ENCODE measurements at regions not wholly inside any gene's neighbourhood (a gene's known extent, or its start where the extent isn't known, plus 50 kb on each side); places are given as distances from the start of the nearest gene placed in this dataset.

- intact Hi-C loops (cut with micrococcal nuclease) = no loop called here
Measured at GRCh38 chr5:6026766-6027406, 351.5 kb downstream of the MED10 start.

- intact Hi-C loops (cut with micrococcal nuclease) = no loop called here
Measured at GRCh38 chr5:6019612-6020011, 358.7 kb downstream of the MED10 start.

GRCh38 chr5:6013506-6013905 is 364.8 kb downstream of the MED10 start:
- intact Hi-C loops (cut with micrococcal nuclease) = no loop called here

- intact Hi-C loops (cut with micrococcal nuclease) = no loop called here
Measured at GRCh38 chr5:6011199-6011598, 367.1 kb downstream of the MED10 start.

- intact Hi-C loops (cut with micrococcal nuclease) = no loop called here
Measured at GRCh38 chr5:6006838-6007314, 371.5 kb downstream of the MED10 start.

GRCh38 chr5:6003040-6003825 is 375.1 kb downstream of the MED10 start:
- intact Hi-C loops (cut with micrococcal nuclease) = no loop called here

GRCh38 chr5:6000867-6001266 is 377.5 kb downstream of the MED10 start:
- intact Hi-C loops (cut with micrococcal nuclease) = no loop called here

- intact Hi-C loops (cut with micrococcal nuclease) = no loop called here
Measured at GRCh38 chr5:5995819-5996218, 382.5 kb downstream of the MED10 start.

- intact Hi-C loops (cut with micrococcal nuclease) = no loop called here
Measured at GRCh38 chr5:5986492-5987178, 391.7 kb downstream of the MED10 start.

GRCh38 chr5:5985332-5985731 is 393.0 kb downstream of the MED10 start:
- intact Hi-C loops (cut with micrococcal nuclease) = no loop called here

- intact Hi-C loops (cut with micrococcal nuclease) = no loop called here
Measured at GRCh38 chr5:5983261-5983980, 394.9 kb downstream of the MED10 start.

GRCh38 chr5:5981562-5981961 is 396.8 kb downstream of the MED10 start:
- intact Hi-C loops (cut with micrococcal nuclease) = no loop called here

GRCh38 chr5:5980538-5980895 is 397.8 kb downstream of the MED10 start:
- intact Hi-C loops (cut with micrococcal nuclease) = no loop called here

- intact Hi-C loops (cut with micrococcal nuclease) = no loop called here
Measured at GRCh38 chr5:5979761-5980537, 398.4 kb downstream of the MED10 start.

GRCh38 chr5:5979377-5979760 is 399.0 kb downstream of the MED10 start:
- intact Hi-C loops (cut with micrococcal nuclease) = no loop called here

GRCh38 chr5:5978501-5979376 is 399.6 kb downstream of the MED10 start:
- intact Hi-C loops (cut with micrococcal nuclease) = no loop called here

- intact Hi-C loops (cut with micrococcal nuclease) = no loop called here
Measured at GRCh38 chr5:5971203-5971602, 407.1 kb downstream of the MED10 start.

GRCh38 chr5:5969942-5970483 is 408.3 kb downstream of the MED10 start:
- intact Hi-C loops (cut with micrococcal nuclease) = no loop called here

GRCh38 chr5:5968981-5969380 is 409.4 kb downstream of the MED10 start:
- intact Hi-C loops (cut with micrococcal nuclease) = no loop called here

- intact Hi-C loops (cut with micrococcal nuclease) = no loop called here
Measured at GRCh38 chr5:5967944-5968343, 410.4 kb downstream of the MED10 start.
